Neural cell (in vitro differentiated cells): ENCODE measurements at regions not wholly inside any gene's neighbourhood (a gene's known extent, or its start where the extent isn't known, plus 50 kb on each side); places are given as distances from the start of the nearest gene placed in this dataset.
"Not testable (repeated sequence)": the region's sequence is repeated elsewhere in the genome, so short reads cannot be mapped to it uniquely, and the experiment has no call there.

Experiments used
- H2AFZ ChIP-seq: fragments of 200-600, 300-800 bp; sonication (generic), shearing (Covaris generic); 2 replicates; pipeline ENCODE4 v1.6.0; 2014; ENCODE audit warnings: low read depth, mild to moderate bottlenecking, antibody characterized with exemption, low read length, moderate library complexity
- H3F3A ChIP-seq: fragments of 200-600 bp; shearing (Covaris generic); 2 replicates; pipeline ENCODE4 v1.6.1; 2016; ENCODE audit warnings: mild to moderate bottlenecking, moderate library complexity, mixed read lengths, antibody characterized with exemption, low read length; ENCODE audit not compliant: insufficient read depth, poor library complexity, severe bottlenecking
- H3K27ac ChIP-seq: fragments of 200-600, 300-800 bp; sonication (generic), shearing (Covaris generic); 2 replicates; pipeline ENCODE4 v1.5.1; 2014; ENCODE audit warnings: mild to moderate bottlenecking, low read length, moderate library complexity
- H3K27me3 ChIP-seq: fragments of 300-800, 200-600 bp; sonication (generic), shearing (Covaris generic); 2 replicates; pipeline ENCODE4 v1.6.0; 2014; ENCODE audit warnings: mild to moderate bottlenecking, low read depth, low read length, moderate library complexity; ENCODE audit not compliant: insufficient read depth
- H3K36me3 ChIP-seq: fragments of 300-800, 200-600 bp; sonication (generic), shearing (Covaris generic); 2 replicates; pipeline ENCODE4 v1.5.1; 2014; ENCODE audit warnings: mild to moderate bottlenecking, antibody characterized with exemption, low read length, moderate library complexity; ENCODE audit not compliant: insufficient read depth
- H3K4me2 ChIP-seq: fragments of 300-800, 200-600 bp; sonication (generic), shearing (Covaris generic); 2 replicates; pipeline ENCODE4 v1.6.0; 2014; ENCODE audit warnings: mild to moderate bottlenecking, low read length
- H3K4me3 ChIP-seq: fragments of 300-800, 200-600 bp; sonication (generic), shearing (Covaris generic); 2 replicates; pipeline ENCODE4 v1.5.1; 2014; ENCODE audit warnings: mild to moderate bottlenecking, low read length, moderate library complexity
- H3K79me2 ChIP-seq: fragments of 200-600 bp; shearing (Covaris generic); replicated peaks from 2 replicates; pipeline ENCODE4 v1.6.0; 2014; ENCODE audit warnings: mild to moderate bottlenecking, low read length, moderate library complexity; ENCODE audit not compliant: insufficient read depth
- H3K9ac ChIP-seq: fragments of 300-800, 200-600 bp; sonication (generic), shearing (Covaris generic); 2 replicates; pipeline ENCODE4 v1.6.1; 2016; ENCODE audit warnings: mild to moderate bottlenecking, low read length, mixed read lengths
- H3K9me2 ChIP-seq: fragments of 200-600 bp; shearing (Covaris generic); 2 replicates; pipeline ENCODE4 v1.6.1; 2016; ENCODE audit warnings: mild to moderate bottlenecking, low read length, mixed read lengths; ENCODE audit not compliant: insufficient read depth
- H3K9me3 ChIP-seq: fragments of 200-600, 300-800 bp; sonication (generic), shearing (Covaris generic); 2 replicates; pipeline ENCODE4 v1.6.1; 2016; ENCODE audit warnings: mild to moderate bottlenecking, mixed run types, low read length, moderate library complexity, mixed read lengths
- H4K20me1 ChIP-seq: fragments of 200-600 bp; shearing (Covaris generic); 2 replicates; pipeline ENCODE4 v1.6.1; 2016; ENCODE audit warnings: mild to moderate bottlenecking, mixed run types; ENCODE audit not compliant: insufficient read depth
- CTCF ChIP-seq: fragments of 450-650 bp; IDR thresholded peaks from 2 replicates; pipeline ENCODE4 v1.5.1; 2014; ENCODE audit warnings: antibody characterized with exemption, mild to moderate bottlenecking, moderate library complexity; ENCODE audit not compliant: poor library complexity, severe bottlenecking
- EP300 ChIP-seq: fragments of 450-650 bp; conservative IDR thresholded peaks from 2 replicates; pipeline ENCODE4 v1.6.1; 2014; ENCODE audit warnings: antibody characterized with exemption, mild to moderate bottlenecking, moderate library complexity; ENCODE audit not compliant: poor library complexity, severe bottlenecking
- EZH2 ChIP-seq: fragments of 200-600, 300-800 bp; shearing (Covaris generic), sonication (generic); IDR thresholded peaks from 2 replicates; pipeline ENCODE4 v1.6.1; 2014; ENCODE audit warnings: antibody characterized with exemption, low read length, borderline replicate concordance, mild to moderate bottlenecking; ENCODE audit not compliant: insufficient read depth, poor library complexity, severe bottlenecking
- MXI1 ChIP-seq: fragments of 450-650 bp; conservative IDR thresholded peaks from 2 replicates; pipeline ENCODE4 v1.6.1; 2014; ENCODE audit warnings: antibody characterized with exemption, mild to moderate bottlenecking; ENCODE audit not compliant: poor library complexity, severe bottlenecking
- POLR2AphosphoS5 ChIP-seq: IDR thresholded peaks from 2 replicates; pipeline ENCODE4 v1.6.1; 2012
- RAD21 ChIP-seq: fragments of 450-650 bp; conservative IDR thresholded peaks from 2 replicates; pipeline ENCODE4 v1.6.1; 2014; ENCODE audit warnings: antibody characterized with exemption, mild to moderate bottlenecking, moderate library complexity
- REST ChIP-seq: IDR thresholded peaks from 2 replicates; pipeline ENCODE4 v1.6.1; 2012; ENCODE audit warnings: borderline replicate concordance
- SMC3 ChIP-seq: fragments of 450-650 bp; conservative IDR thresholded peaks from 2 replicates; pipeline ENCODE4 v1.6.1; 2014; ENCODE audit warnings: antibody characterized with exemption, mild to moderate bottlenecking, moderate library complexity; ENCODE audit not compliant: poor library complexity
- TAF1 ChIP-seq: IDR thresholded peaks from 2 replicates; pipeline ENCODE4 v1.6.1; 2012; ENCODE audit warnings: low read depth

- Histone ChIP-seq H3K4me3 (no peak overlapping the region), H3K9ac (no peak overlapping the region), H3K36me3 (no peaks in the 10 kb centered on the region), H3K79me2 (no peaks in the 10 kb centered on the region), H3K27me3 (no peaks in the 10 kb centered on the region), H3K9me3 (no peaks in the 10 kb centered on the region), H2AFZ (no peak overlapping the region), H3F3A (no peaks in the 10 kb centered on the region), H3K9me2 (no peaks in the 10 kb centered on the region), H3K27ac (no peak overlapping the region), H4K20me1 (no peaks in the 10 kb centered on the region), H3K4me2 (no peak overlapping the region)
- no peak for TF ChIP-seq TAF1
- no peak for TF ChIP-seq POLR2AphosphoS5
- TF ChIP-seq EP300 = no peak
- TF ChIP-seq CTCF = no peak
- no peak for TF ChIP-seq EZH2
- TF ChIP-seq RAD21 = no peak
- no peak for TF ChIP-seq REST
- TF ChIP-seq SMC3 = no peak
- TF ChIP-seq MXI1 = no peak
These were observed 1768.9 kb upstream of the CDH9 start for GRCh38 chr5:28807195-28807729.

- not testable (repeated sequence) for H3K9me2 ChIP-seq, H3F3A ChIP-seq, H2AFZ ChIP-seq, H3K36me3 ChIP-seq, H3K4me2 ChIP-seq, H3K4me3 ChIP-seq, H3K79me2 ChIP-seq, H3K27me3 ChIP-seq, H3K9me3 ChIP-seq, H4K20me1 ChIP-seq, H3K27ac ChIP-seq, H3K9ac ChIP-seq
These were observed 1760.6 kb upstream of the CDH9 start for GRCh38 chr5:28799035-28799434.

- H3K27ac ChIP-seq = no peak overlapping the region
- H4K20me1 ChIP-seq = no peaks in the 10 kb centered on the region
- H3F3A ChIP-seq = no peaks in the 10 kb centered on the region
- no peaks in the 10 kb centered on the region for H3K9me3 ChIP-seq
- H3K79me2 ChIP-seq = no peaks in the 10 kb centered on the region
- no peaks in the 10 kb centered on the region for H3K27me3 ChIP-seq
- no peak overlapping the region for H3K4me3 ChIP-seq
- no peak for TF ChIP-seq MXI1
- no peak for TF ChIP-seq CTCF
- TF ChIP-seq REST = no peak
- TF ChIP-seq TAF1 = no peak
- no peak for TF ChIP-seq SMC3
- TF ChIP-seq POLR2AphosphoS5 = no peak
- no peak for TF ChIP-seq EZH2
- no peak for TF ChIP-seq RAD21
- no peak for TF ChIP-seq EP300
- no peak overlapping the region for H3K4me2 ChIP-seq
- no peak overlapping the region for H3K9ac ChIP-seq
- H3K36me3 ChIP-seq = no peaks in the 10 kb centered on the region
- no peaks in the 10 kb centered on the region for H3K9me2 ChIP-seq
- no peak overlapping the region for H2AFZ ChIP-seq
These were observed 1750.6 kb upstream of the CDH9 start for GRCh38 chr5:28788954-28789353.
